HCT116 (cell line): ENCODE measurements at regions not wholly inside any gene's neighbourhood (a gene's known extent, or its start where the extent isn't known, plus 50 kb on each side); places are given as distances from the start of the nearest gene placed in this dataset.

ENCODE experiments used
- ATAC-seq: fragments of 200-7000 bp; cut with Tn5 transposase; 2 replicates; pipeline ENCODE4 v1.9.1; 2020; ENCODE audit warnings: mild to moderate bottlenecking, moderate library complexity
- BruUV-seq: library from RNA; stranded (reverse); fragments of 400-500 nt; replicated peaks from 2 replicates; lab custom pipeline; 2021; lab: Mats Ljungman, UMichigan
- CTCF ChIA-PET: fragments of 300-600 bp; sonication (Branson Sonifier 250); formaldehyde crosslinking; loops from one replicate; lab custom pipeline; 2021; ENCODE audit warnings: antibody characterized with exemption; lab: Charles Lee
- POLR2A ChIA-PET: fragments of 300-600, 350-600 bp; sonication (Branson Sonifier 250); formaldehyde crosslinking; loops from one replicate; lab custom pipeline; 2021; ENCODE audit warnings: antibody characterized with exemption; lab: Charles Lee
- RAD21 ChIA-PET, 2 experiments: fragments of 300-600 bp; sonication (Branson Sonifier 250); formaldehyde crosslinking; loops; one replicate each; lab custom pipeline; 2023; ENCODE audit warnings: low total read pairs in 2 of 2; ENCODE audit not compliant: uncharacterized antibody in 2 of 2, unreplicated experiment in 2 of 2, low non-redundant PET in 1 of 2; lab: Charles Lee
- DNase-seq: peaks from one replicate; pipeline ENCODE4 v3.0.0-alpha.2; 2010; ENCODE audit warnings: low read depth, low spot score
- H2AFZ ChIP-seq: fragments of 200-600 bp; shearing (Covaris generic), sonication (generic); 2 replicates; pipeline ENCODE4 v1.6.1; 2017; ENCODE audit warnings: low read depth, mixed run types, mixed read lengths, antibody characterized with exemption, low read length; ENCODE audit not compliant: poor library complexity, severe bottlenecking
- H3K27ac ChIP-seq: 2 replicates; pipeline ENCODE4 v1.5.1; 2012; ENCODE audit warnings: low read depth, low read length
- H3K27me3 ChIP-seq: fragments of 200-600 bp; sonication (generic); 2 replicates; pipeline ENCODE4 v1.6.1; 2016; ENCODE audit warnings: mixed run types, low read length, mixed read lengths; ENCODE audit not compliant: insufficient read depth
- H3K36me3 ChIP-seq, 2 experiments: fragments of 200-500 bp in 1 of 2; fragments of 200-600 bp in 1 of 2; sonication (Bioruptor generic) in 1 of 2; sonication (generic) in 1 of 2; 2 replicates each; pipeline versions ENCODE4 v1.5.1 to v1.6.1; 2014 to 2016; ENCODE audit warnings: low read length in 2 of 2, inconsistent platforms in 1 of 2, mixed read lengths in 1 of 2, mixed run types in 1 of 2; ENCODE audit not compliant: insufficient read depth in 2 of 2, control insufficient read depth in 1 of 2
- H3K4me1 ChIP-seq, 2 experiments: fragments of 200-600 bp in 1 of 2; sonication (generic) in 1 of 2; 2 replicates each; pipeline versions ENCODE4 v1.5.1 to v1.6.1; 2012 to 2017; ENCODE audit warnings: low read length in 2 of 2, inconsistent platforms in 1 of 2, mild to moderate bottlenecking in 1 of 2, mixed read lengths in 1 of 2, mixed run types in 1 of 2, moderate library complexity in 1 of 2; ENCODE audit not compliant: insufficient read depth in 2 of 2, control insufficient read depth in 1 of 2
- H3K4me2 ChIP-seq: fragments of 200-600 bp; sonication (generic); 2 replicates; pipeline ENCODE4 v1.6.1; 2017; ENCODE audit warnings: mixed run types, low read length, mixed read lengths
- H3K4me3 ChIP-seq, 2 experiments: fragments of 200-600 bp in 1 of 2; sonication (generic) in 1 of 2; replicated peaks in 1 of 2; 2 replicates each; pipeline ENCODE4 v1.5.1; 2011 to 2016; ENCODE audit warnings: low read length in 2 of 2, control low read depth in 1 of 2, low read depth in 1 of 2, mild to moderate bottlenecking in 1 of 2, mixed read lengths in 1 of 2, mixed run types in 1 of 2
- H3K79me2 ChIP-seq: fragments of 200-600 bp; sonication (generic); 2 replicates; pipeline ENCODE4 v1.6.1; 2017; ENCODE audit warnings: mild to moderate bottlenecking, mixed run types, low read length, moderate library complexity, mixed read lengths; ENCODE audit not compliant: insufficient read depth
- H3K9ac ChIP-seq: fragments of 200-600 bp; sonication (generic); 2 replicates; pipeline ENCODE4 v1.6.1; 2016; ENCODE audit warnings: low read length, mixed read lengths
- H3K9me2 ChIP-seq: fragments of 200-600 bp; sonication (generic), shearing (Covaris generic); 2 replicates; pipeline ENCODE4 v1.6.1; 2017; ENCODE audit warnings: mixed run types, mild to moderate bottlenecking, moderate library complexity; ENCODE audit not compliant: insufficient read depth
- H3K9me3 ChIP-seq, 2 experiments: fragments of 200-500 bp in 1 of 2; fragments of 200-600 bp in 1 of 2; sonication (Bioruptor generic) in 1 of 2; sonication (generic) in 1 of 2; 2 replicates each; pipeline ENCODE4 v1.6.1; 2014 to 2017; ENCODE audit warnings: low read length in 2 of 2, mixed read lengths in 2 of 2, inconsistent platforms in 1 of 2, low read depth in 1 of 2, mild to moderate bottlenecking in 1 of 2, mixed run types in 1 of 2, moderate library complexity in 1 of 2; ENCODE audit not compliant: control insufficient read depth in 1 of 2, insufficient read depth in 1 of 2
- H4K20me1 ChIP-seq: fragments of 200-600 bp; sonication (generic), shearing (Covaris generic); 2 replicates; pipeline ENCODE4 v1.6.1; 2017; ENCODE audit warnings: mixed run types, mild to moderate bottlenecking, moderate library complexity; ENCODE audit not compliant: insufficient read depth
- ATF3 ChIP-seq: IDR thresholded peaks from 2 replicates; pipeline ENCODE4 v1.6.1; 2012
- CBX3 ChIP-seq: IDR thresholded peaks from 2 replicates; pipeline ENCODE4 v1.6.1; 2012; ENCODE audit warnings: low read depth
- CEBPB ChIP-seq: IDR thresholded peaks from 2 replicates; pipeline ENCODE4 v1.6.1; 2012; ENCODE audit warnings: low read depth
- CTCF ChIP-seq, 3 experiments: fragments of 200-600 bp in 1 of 3; sonication (generic) in 1 of 3; IDR thresholded peaks in 2 of 3; conservative IDR thresholded peaks in 1 of 3; 2 replicates each; pipeline ENCODE4 v1.5.1; 2012 to 2017; ENCODE audit warnings: low read depth in 2 of 3, low read length in 2 of 3, antibody characterized with exemption in 1 of 3, borderline replicate concordance in 1 of 3, control low read depth in 1 of 3, mild to moderate bottlenecking in 1 of 3, mixed read lengths in 1 of 3, mixed run types in 1 of 3, moderate library complexity in 1 of 3; ENCODE audit not compliant: insufficient read depth in 1 of 3
- EGR1 ChIP-seq: IDR thresholded peaks from 2 replicates; pipeline ENCODE4 v1.6.1; 2012; ENCODE audit warnings: low read depth
- ELF1 ChIP-seq: IDR thresholded peaks from 2 replicates; pipeline ENCODE4 v1.6.1; 2012; ENCODE audit warnings: low read depth, borderline replicate concordance
- EZH2 ChIP-seq: fragments of 200-600 bp; sonication (generic); IDR thresholded peaks from 2 replicates; pipeline ENCODE4 v1.6.1; 2017; ENCODE audit warnings: antibody characterized with exemption, mixed run types
- EZH2phosphoT487 ChIP-seq: fragments of 200-600 bp; IDR thresholded peaks from 2 replicates; pipeline ENCODE4 v1.6.1; 2018; ENCODE audit warnings: antibody characterized with exemption, borderline replicate concordance
- FOSL1 ChIP-seq: IDR thresholded peaks from 2 replicates; pipeline ENCODE4 v1.6.1; 2012; ENCODE audit warnings: low read depth
- JUND ChIP-seq: IDR thresholded peaks from 2 replicates; pipeline ENCODE4 v1.6.1; 2012
- MAX ChIP-seq: IDR thresholded peaks from 2 replicates; pipeline ENCODE4 v1.6.1; 2012
- POLR2A ChIP-seq: IDR thresholded peaks from 2 replicates; pipeline ENCODE4 v1.7.0; 2011; ENCODE audit warnings: borderline replicate concordance; ENCODE audit not compliant: insufficient read depth, insufficient read length; ENCODE audit errors: extremely low read depth
- RAD21 ChIP-seq: IDR thresholded peaks from 2 replicates; pipeline ENCODE4 v1.6.1; 2012; ENCODE audit warnings: low read depth, mild to moderate bottlenecking
- REST ChIP-seq: IDR thresholded peaks from 2 replicates; pipeline ENCODE4 v1.6.1; 2012; ENCODE audit warnings: low read depth
- SIN3A ChIP-seq: IDR thresholded peaks from 2 replicates; pipeline ENCODE4 v1.6.1; 2012; ENCODE audit warnings: low read depth
- SP1 ChIP-seq: IDR thresholded peaks from 2 replicates; pipeline ENCODE4 v1.6.1; 2012; ENCODE audit warnings: low read depth
- SRF ChIP-seq: IDR thresholded peaks from 2 replicates; pipeline ENCODE4 v1.6.1; 2012; ENCODE audit warnings: low read depth
- YY1 ChIP-seq: IDR thresholded peaks from 2 replicates; pipeline ENCODE4 v1.6.1; 2011; ENCODE audit warnings: low read length, low read depth, moderate library complexity, mild to moderate bottlenecking; ENCODE audit not compliant: insufficient replicate concordance; ENCODE audit errors: extremely low read depth
- ZBTB33 ChIP-seq: IDR thresholded peaks from 2 replicates; pipeline ENCODE4 v1.6.1; 2011; ENCODE audit warnings: mild to moderate bottlenecking, low read length, moderate library complexity; ENCODE audit not compliant: insufficient replicate concordance; ENCODE audit errors: extremely low read depth
- ZFX ChIP-seq: fragments of 450-650 bp; IDR thresholded peaks from 2 replicates; pipeline ENCODE4 v1.6.1; 2017
- intact Hi-C: fragments of 100-400 bp; cut with micrococcal nuclease; formaldehyde crosslinking; loops from 2 replicates; pipeline ENCODE4 v1.10.0; 2022

GRCh38 chr11:98101329-98101728 lies 919.4 kb upstream of the CNTN5 start:
- CTCF ChIA-PET = no interaction called here
- Histone ChIP-seq H3K27ac (no peak overlapping the region), H3K9me3 (peaks cover 5 to 17% of the 10 kb centered on the region in 2 experiments; a peak in 2 of 4 replicates), H3K36me3 (no peaks in the 10 kb centered on the region), H3K4me3 (no peak overlapping the region), H3K27me3 (no peaks in the 10 kb centered on the region), H3K9me2 (no peaks in the 10 kb centered on the region), H3K9ac (no peak overlapping the region), H3K4me1 (no peaks in the 10 kb centered on the region), H3K79me2 (no peaks in the 10 kb centered on the region), H2AFZ (no peak overlapping the region), H4K20me1 (no peaks in the 10 kb centered on the region), H3K4me2 (no peak overlapping the region)
- no peak for ATAC-seq
- DNase-seq = no peak
- TF ChIP-seq EGR1 (no peak), SRF (no peak), CBX3 (no peak), CTCF (IDR thresholded peaks at IDR 0.05 in 2 of 3, conservative IDR thresholded peaks at IDR 0.05 in 1 of 3; ENCODE audit: borderline replicate concordance in 1 of 3, insufficient read depth in 1 of 3, low read depth in 2 of 3, low read length in 2 of 3) (no peak), FOSL1 (no peak), POLR2A (no peak), ZBTB33 (no peak), SIN3A (no peak), ELF1 (no peak), EZH2 (no peak), JUND (no peak), MAX (no peak), CEBPB (no peak), REST (no peak), RAD21 (no peak), SP1 (no peak), EZH2phosphoT487 (no peak), ZFX (no peak), YY1 (no peak), ATF3 (no peak)
- intact Hi-C loops = no loop called here
- POLR2A ChIA-PET = no interaction called here
- RAD21 ChIA-PET = no interaction called here
- BruUV-seq = no TSS peak
